IPS-20b (cell line): ENCODE measurements at regions not wholly inside any gene's neighbourhood (a gene's known extent, or its start where the extent isn't known, plus 50 kb on each side); places are given as distances from the start of the nearest gene placed in this dataset.

Source experiments
- H3K27ac ChIP-seq: one replicate; pipeline ENCODE4 v1.5.1; 2013; ENCODE audit warnings: low read length
- H3K27me3 ChIP-seq: 2 replicates; pipeline ENCODE4 v1.6.1; 2013; ENCODE audit warnings: mild to moderate bottlenecking, low read length, inconsistent platforms; ENCODE audit not compliant: insufficient read depth
- H3K36me3 ChIP-seq: 2 replicates; pipeline ENCODE4 v1.6.1; 2013; ENCODE audit warnings: low read depth, mild to moderate bottlenecking, inconsistent platforms, low read length, moderate library complexity; ENCODE audit not compliant: insufficient read depth
- H3K4me1 ChIP-seq: 2 replicates; pipeline ENCODE4 v1.6.1; 2013; ENCODE audit warnings: mild to moderate bottlenecking, control low read depth, inconsistent platforms, low read length, moderate library complexity; ENCODE audit not compliant: insufficient read depth
- H3K4me3 ChIP-seq: 2 replicates; pipeline ENCODE4 v1.5.1; 2013; ENCODE audit warnings: mild to moderate bottlenecking, low read length, inconsistent platforms
- H3K9ac ChIP-seq: 2 replicates; pipeline ENCODE4 v1.6.1; 2013; ENCODE audit warnings: low read depth, mild to moderate bottlenecking, inconsistent platforms, low read length, moderate library complexity
- H3K9me3 ChIP-seq: 2 replicates; pipeline ENCODE4 v1.6.1; 2013; ENCODE audit warnings: mild to moderate bottlenecking, low read depth, low read length, inconsistent platforms; ENCODE audit not compliant: insufficient read depth

DNA sequence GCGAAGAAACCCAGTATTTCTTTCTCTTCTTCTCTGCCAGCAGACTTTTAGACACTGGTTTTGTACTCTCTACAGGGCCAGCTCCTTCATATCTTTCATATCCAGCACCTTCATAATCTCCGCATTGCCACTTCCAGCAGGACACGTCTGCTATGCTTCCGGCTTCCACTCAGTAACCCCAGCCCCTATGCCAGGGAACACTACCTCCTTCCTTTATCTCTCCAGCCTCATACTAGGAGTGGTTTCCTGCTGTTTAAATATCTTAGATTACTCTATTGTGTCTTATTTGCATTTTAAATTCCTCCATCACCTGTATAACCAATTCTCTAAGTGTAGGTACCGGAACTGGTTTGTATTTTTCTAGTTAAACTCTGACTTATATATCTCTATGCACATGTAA is 667.8 kb upstream of the ID4 start:
- Histone ChIP-seq H3K27ac (no peak overlapping the region), H3K36me3 (no peaks in the 10 kb centered on the region), H3K9me3 (no peaks in the 10 kb centered on the region), H3K27me3 (no peaks in the 10 kb centered on the region), H3K4me1 (no peaks in the 10 kb centered on the region), H3K9ac (no peak overlapping the region), H3K4me3 (no peak overlapping the region)

DNA sequence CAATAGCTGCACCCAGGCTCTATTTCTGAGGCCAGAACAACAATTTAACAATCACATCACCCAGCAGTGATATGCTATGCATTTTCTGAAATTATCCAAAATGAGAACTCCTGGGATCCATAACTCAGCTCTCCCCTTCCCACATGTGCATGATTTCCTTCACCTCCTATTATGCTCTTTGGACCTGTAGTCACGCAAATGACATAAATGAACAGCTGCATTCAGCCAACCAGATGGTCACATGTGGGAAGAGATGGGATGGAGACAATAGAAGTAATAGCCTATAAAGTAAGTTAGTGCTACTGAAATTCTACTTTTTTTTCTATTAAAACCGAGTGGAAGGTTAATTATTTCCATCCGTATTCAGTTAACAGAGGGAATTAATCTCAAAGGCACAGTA is 662.1 kb upstream of the ID4 start:
- Histone ChIP-seq H3K27ac (no peak overlapping the region), H3K4me1 (no peaks in the 10 kb centered on the region), H3K4me3 (no peak overlapping the region), H3K9ac (no peak overlapping the region), H3K36me3 (no peaks in the 10 kb centered on the region), H3K9me3 (peaks cover 8% of the 10 kb centered on the region; the same call in 1 of the 2 replicates), H3K27me3 (no peaks in the 10 kb centered on the region)

DNA sequence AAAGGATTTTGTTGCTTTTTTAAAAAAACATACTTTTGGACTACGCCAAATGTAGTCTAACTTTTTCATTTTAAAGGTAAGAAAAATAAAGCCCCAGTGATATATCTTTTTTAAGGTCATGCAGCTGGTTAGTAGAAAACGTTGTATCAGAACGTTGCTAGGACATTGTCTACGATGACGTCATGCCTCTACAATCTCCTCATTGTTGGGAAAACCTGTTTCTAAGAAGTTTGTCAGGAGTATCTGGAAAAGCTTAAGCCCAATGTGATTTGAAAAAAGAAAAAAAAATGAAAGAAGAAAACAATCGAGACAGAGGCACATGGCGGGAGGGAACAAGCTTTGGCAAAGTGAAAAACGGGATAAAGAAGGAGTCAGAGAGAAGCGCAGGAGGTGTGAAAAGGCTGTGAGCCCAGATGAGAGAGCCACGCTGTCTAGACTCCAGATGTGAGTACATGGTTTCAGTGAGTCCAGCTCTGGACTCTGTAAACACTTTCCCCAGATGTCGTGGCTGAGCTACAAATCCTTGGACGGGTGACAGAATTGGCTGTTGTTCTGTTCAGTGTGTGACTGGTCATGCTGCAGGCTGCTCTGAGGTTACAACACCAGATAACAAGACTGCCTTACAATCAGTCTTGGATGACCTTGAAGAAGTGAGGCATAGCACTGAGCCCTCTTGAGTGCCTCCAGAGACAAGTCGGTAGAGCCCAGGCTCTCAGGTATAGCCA is 656.7 kb upstream of the ID4 start:
- Histone ChIP-seq H3K27me3 (no peaks in the 10 kb centered on the region), H3K9ac (no peak overlapping the region), H3K4me1 (no peaks in the 10 kb centered on the region), H3K36me3 (no peaks in the 10 kb centered on the region), H3K27ac (no peak overlapping the region), H3K4me3 (no peak overlapping the region), H3K9me3 (peaks cover 8% of the 10 kb centered on the region; the same call in 1 of the 2 replicates)

DNA sequence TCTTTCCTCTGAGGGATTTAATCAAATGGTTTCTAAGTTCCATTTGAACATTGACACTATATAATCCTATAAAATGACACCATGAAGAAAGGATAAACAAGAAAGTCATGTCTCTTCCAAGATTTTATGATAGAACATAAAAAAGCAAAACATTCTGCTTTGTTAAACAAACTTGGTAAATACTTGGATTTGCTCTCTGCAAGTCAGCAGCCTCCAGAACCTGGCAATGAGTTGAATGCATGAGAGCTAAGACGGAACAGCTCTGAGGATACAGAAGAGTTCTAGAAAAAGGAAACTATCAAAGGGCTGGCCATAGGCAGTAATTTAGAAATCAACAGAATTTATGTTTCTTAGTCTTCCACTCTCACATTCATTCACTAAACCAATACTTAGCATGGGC is 656.0 kb upstream of the ID4 start:
- no peak overlapping the region for H3K27ac ChIP-seq
- no peaks in the 10 kb centered on the region for H3K4me1 ChIP-seq
- H3K9me3 ChIP-seq, result peaks cover 8% of the 10 kb centered on the region; the same call in 1 of the 2 replicates
- H3K4me3 ChIP-seq, result no peak overlapping the region
- no peaks in the 10 kb centered on the region for H3K36me3 ChIP-seq
- H3K27me3 ChIP-seq, result no peaks in the 10 kb centered on the region
- no peak overlapping the region for H3K9ac ChIP-seq

DNA sequence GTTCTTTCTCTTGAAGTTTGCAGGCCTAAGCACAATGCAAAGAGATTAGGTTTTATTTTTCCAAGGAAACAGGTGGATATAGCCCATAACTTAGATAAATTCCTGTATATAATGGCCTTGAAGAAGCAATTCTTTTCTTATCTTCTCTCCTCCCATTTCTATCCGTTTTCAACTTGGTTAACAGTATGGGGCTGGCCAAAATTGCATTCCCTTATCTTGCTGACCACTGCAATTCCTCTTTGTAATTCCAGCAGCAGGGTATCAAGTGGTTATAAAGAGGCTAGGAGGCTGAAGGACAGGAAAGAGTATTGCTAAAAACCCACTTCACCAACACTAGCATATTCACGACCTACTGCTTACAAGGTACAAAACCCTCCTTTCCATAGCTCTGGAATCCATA is 643.5 kb upstream of the ID4 start:
- Histone ChIP-seq H3K36me3 (no peaks in the 10 kb centered on the region), H3K9ac (no peak overlapping the region), H3K27me3 (no peaks in the 10 kb centered on the region), H3K9me3 (no peaks in the 10 kb centered on the region), H3K4me3 (no peak overlapping the region), H3K27ac (no peak overlapping the region), H3K4me1 (no peaks in the 10 kb centered on the region; the same call in 1 of the 2 replicates)

DNA sequence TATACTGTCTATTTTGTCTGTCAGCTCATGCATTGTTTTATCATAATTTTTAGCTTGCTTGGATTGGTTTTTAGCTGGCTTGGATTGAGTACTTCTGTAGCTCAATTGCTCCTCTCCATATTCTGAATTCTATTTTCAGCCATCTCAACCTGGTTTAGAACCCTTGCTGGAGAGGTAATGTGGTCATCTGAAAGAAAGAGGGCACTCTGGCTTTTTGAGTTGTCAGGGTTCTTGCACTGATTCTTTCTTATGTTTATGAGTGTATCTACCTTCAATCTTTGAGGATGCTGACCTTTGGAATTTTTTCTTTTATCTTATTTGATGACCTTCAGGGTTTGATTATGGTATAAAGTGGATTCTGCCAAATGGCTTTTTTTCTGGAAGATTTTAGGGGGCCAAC is 632.7 kb upstream of the ID4 start:
- H3K4me1 ChIP-seq, result no peaks in the 10 kb centered on the region
- H3K9ac ChIP-seq, result no peak overlapping the region
- H3K9me3 ChIP-seq, result no peaks in the 10 kb centered on the region
- H3K27ac ChIP-seq, result no peak overlapping the region
- H3K27me3 ChIP-seq, result no peaks in the 10 kb centered on the region
- no peak overlapping the region for H3K4me3 ChIP-seq
- H3K36me3 ChIP-seq, result no peaks in the 10 kb centered on the region

DNA sequence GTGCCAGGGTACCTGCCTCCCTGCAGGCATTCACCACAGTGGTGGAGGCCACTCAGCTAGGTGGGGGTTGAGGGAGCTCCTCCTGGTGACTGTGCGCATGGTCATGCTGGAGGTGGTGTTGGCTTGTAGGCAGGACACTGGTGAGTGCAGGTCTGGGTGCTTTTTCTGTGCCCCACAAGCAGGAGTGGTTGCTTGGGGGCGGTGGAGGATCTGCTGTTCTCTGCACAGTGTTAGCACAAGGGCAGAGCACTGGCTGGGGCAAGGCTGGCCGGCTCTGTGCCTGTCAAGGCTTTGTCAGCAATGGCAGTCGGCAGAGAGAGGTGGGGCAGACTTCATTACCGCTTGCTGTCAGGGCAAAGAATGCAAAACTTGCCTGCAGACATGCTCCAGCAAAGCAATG is 632.1 kb upstream of the ID4 start:
- Histone ChIP-seq H3K4me1 (no peaks in the 10 kb centered on the region), H3K9me3 (no peaks in the 10 kb centered on the region), H3K9ac (no peak overlapping the region), H3K4me3 (no peak overlapping the region), H3K27me3 (no peaks in the 10 kb centered on the region), H3K27ac (no peak overlapping the region), H3K36me3 (no peaks in the 10 kb centered on the region)

DNA sequence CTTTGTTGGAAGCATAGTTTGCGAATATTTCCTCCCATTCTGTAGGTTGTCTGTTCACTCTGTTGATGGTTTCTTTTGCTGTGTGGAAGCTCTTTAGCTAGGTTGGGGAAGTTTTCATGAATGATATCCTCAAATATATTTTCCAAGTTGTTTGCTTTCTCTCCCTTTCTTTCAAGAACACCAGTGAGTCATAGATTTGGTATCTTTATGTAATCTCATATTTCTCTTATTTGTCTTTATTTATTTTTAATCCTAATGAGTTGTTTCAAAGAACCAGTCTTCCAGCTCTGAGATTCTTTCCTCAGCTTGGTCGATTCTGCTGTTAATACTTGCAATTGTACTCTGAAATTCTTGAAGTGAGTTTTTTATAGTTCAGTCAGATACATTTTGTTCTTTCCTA is 628.0 kb upstream of the ID4 start:
- Histone ChIP-seq H3K9ac (no peak overlapping the region), H3K27ac (no peak overlapping the region), H3K4me3 (no peak overlapping the region), H3K27me3 (no peaks in the 10 kb centered on the region), H3K36me3 (no peaks in the 10 kb centered on the region), H3K4me1 (no peaks in the 10 kb centered on the region), H3K9me3 (peaks cover 3% of the 10 kb centered on the region; the same call in 1 of the 2 replicates)

DNA sequence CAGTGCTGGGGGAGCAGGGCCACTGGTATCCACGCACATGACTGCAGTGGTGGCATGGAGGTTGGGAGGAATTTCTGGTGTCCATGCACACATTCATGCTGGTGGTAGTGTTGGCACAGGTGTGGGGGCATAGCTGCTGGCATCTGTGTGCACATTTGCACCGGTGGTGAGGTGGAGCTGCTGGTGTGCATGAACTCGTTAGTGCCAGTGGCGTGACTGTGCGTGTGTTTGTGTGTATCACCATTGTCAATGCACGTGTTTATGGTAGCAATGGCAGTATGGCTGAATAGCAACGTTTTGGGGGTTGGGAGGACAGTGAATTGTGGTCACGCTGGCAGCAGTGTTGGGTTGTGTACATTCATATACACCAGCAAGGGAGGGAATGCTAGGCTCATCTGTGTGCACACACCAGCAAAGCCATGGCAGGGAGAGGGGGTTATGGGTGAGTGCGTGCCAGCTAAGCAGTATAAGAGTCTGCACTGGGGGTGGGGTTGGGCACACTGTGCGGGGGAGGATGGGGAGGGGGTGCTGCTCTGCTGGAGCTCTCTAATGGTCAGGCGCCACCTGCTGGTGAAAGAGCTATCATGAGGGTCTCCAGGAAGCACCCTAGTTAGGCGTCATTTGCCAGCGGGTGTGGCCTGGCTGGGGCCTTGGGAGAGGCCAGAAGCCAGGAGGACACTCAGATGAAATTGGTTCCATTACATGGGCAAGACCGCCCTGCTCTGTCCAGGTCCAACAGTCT is 626.1 kb upstream of the ID4 start:
- no peak overlapping the region for H3K9ac ChIP-seq
- H3K36me3 ChIP-seq, result no peaks in the 10 kb centered on the region
- no peaks in the 10 kb centered on the region for H3K27me3 ChIP-seq
- H3K4me1 ChIP-seq, result no peaks in the 10 kb centered on the region
- H3K4me3 ChIP-seq, result no peak overlapping the region
- H3K27ac ChIP-seq, result no peak overlapping the region
- peaks cover 6% of the 10 kb centered on the region; the same call in 1 of the 2 replicates for H3K9me3 ChIP-seq

DNA sequence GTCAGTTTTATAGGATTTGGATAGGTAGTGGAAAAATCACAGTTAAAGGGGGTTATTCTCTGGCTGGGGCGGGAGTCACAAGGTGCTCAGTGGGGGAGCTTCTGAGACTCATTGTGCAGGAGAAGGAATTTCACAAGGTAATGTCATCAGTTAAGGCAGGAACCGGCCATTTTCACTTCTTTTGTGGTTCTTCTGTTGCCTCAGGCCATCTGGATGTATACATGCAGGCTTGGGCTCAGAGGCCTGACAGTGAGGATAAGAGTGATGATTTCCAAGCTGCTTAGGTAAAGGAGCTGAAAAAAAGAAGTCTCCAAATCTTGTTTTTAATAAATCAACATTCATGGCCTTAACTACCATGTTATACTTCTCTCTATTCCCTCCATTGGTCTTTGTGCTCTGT is 622.9 kb upstream of the ID4 start:
- H3K36me3 ChIP-seq, result no peaks in the 10 kb centered on the region
- H3K9ac ChIP-seq, result no peak overlapping the region
- no peaks in the 10 kb centered on the region for H3K27me3 ChIP-seq
- no peaks in the 10 kb centered on the region for H3K4me1 ChIP-seq
- H3K9me3 ChIP-seq, result peaks cover 6% of the 10 kb centered on the region; the same call in 1 of the 2 replicates
- no peak overlapping the region for H3K27ac ChIP-seq
- no peak overlapping the region for H3K4me3 ChIP-seq

DNA sequence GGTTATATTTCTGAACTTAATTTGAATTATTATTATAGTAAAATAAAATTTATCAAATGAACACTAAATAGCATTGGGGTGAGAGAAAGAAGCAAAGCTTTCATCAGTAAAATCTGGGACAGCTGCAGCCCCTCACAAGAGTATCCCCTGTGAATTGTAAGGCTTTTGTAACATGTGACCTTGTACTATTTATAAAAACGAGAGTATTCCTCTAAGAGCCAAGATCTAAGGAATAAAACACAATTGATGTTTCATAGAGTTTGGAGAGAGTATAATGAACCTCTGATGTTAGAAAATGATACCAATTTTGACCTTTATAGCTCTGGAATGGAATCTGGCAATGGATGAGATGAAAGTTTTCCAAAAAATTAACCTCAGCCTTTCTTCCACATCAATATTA is 617.2 kb upstream of the ID4 start:
- Histone ChIP-seq H3K27me3 (no peaks in the 10 kb centered on the region), H3K36me3 (no peaks in the 10 kb centered on the region), H3K9me3 (peaks cover 9% of the 10 kb centered on the region; the same call in 1 of the 2 replicates), H3K4me3 (no peak overlapping the region), H3K9ac (no peak overlapping the region), H3K27ac (no peak overlapping the region), H3K4me1 (no peaks in the 10 kb centered on the region)
